ENCODE measurements at regions not wholly inside any gene's neighbourhood (a gene's known extent, or its start where the extent isn't known, plus 50 kb on each side); places are given as distances from the start of the nearest gene placed in this dataset.

- TF ChIP-seq CTCF (IDR thresholded peaks at IDR 0.05) = no peak
- TF ChIP-seq POLR2A (IDR thresholded peaks at IDR 0.05) = no peak
Measured at GRCh38 chr2:8491296-8492027, 190.4 kb upstream of the ID2 start.
